Endodermal cell (in vitro differentiated cells): ENCODE measurements at regions not wholly inside any gene's neighbourhood (a gene's known extent, or its start where the extent isn't known, plus 50 kb on each side); places are given as distances from the start of the nearest gene placed in this dataset.

Source experiments
- DNase-seq: peaks from one replicate; pipeline ENCODE4 v3.0.0-alpha.2; 2017
- H3K27ac ChIP-seq: 2 replicates; pipeline ENCODE4 v1.5.1; 2013; ENCODE audit warnings: mild to moderate bottlenecking, low read depth, low read length, moderate library complexity
- H3K27me3 ChIP-seq: 2 replicates; pipeline ENCODE4 v1.6.1; 2013; ENCODE audit warnings: mild to moderate bottlenecking, low read length, moderate library complexity; ENCODE audit not compliant: insufficient read depth, control insufficient read depth, poor library complexity, severe bottlenecking
- H3K36me3 ChIP-seq: 2 replicates; pipeline ENCODE4 v1.7.0; 2013; ENCODE audit warnings: mild to moderate bottlenecking, low read length, moderate library complexity; ENCODE audit not compliant: control insufficient read depth, insufficient read depth
- H3K4me1 ChIP-seq: one replicate; pipeline ENCODE4 v1.7.0; 2013; ENCODE audit warnings: low read length; ENCODE audit not compliant: control insufficient read depth, insufficient read depth
- H3K4me3 ChIP-seq: 2 replicates; pipeline ENCODE4 v1.5.1; 2013; ENCODE audit warnings: mild to moderate bottlenecking, low read length, moderate library complexity
- H3K9ac ChIP-seq: 2 replicates; pipeline ENCODE4 v1.6.1; 2013; ENCODE audit warnings: mild to moderate bottlenecking, low read length, moderate library complexity; ENCODE audit not compliant: poor library complexity, severe bottlenecking; ENCODE audit errors: extremely low read depth
- H3K9me3 ChIP-seq: 2 replicates; pipeline ENCODE4 v1.6.1; 2013; ENCODE audit warnings: mild to moderate bottlenecking, low read length, moderate library complexity; ENCODE audit not compliant: control insufficient read depth
- H3K27ac Mint-ChIP-seq: 2 replicates; pipeline ENCODE4 v1.8.0; 2020; ENCODE audit warnings: mixed read lengths
- H3K27me3 Mint-ChIP-seq: 2 replicates; pipeline ENCODE4 v1.8.0; 2021; ENCODE audit warnings: mild to moderate bottlenecking, mixed read lengths; ENCODE audit not compliant: insufficient read depth
- H3K36me3 Mint-ChIP-seq: 2 replicates; pipeline ENCODE4 v1.8.0; 2020; ENCODE audit warnings: low read depth, mixed read lengths
- H3K4me1 Mint-ChIP-seq: 2 replicates; pipeline ENCODE4 v1.8.0; 2020; ENCODE audit warnings: mixed read lengths
- H3K4me3 Mint-ChIP-seq: 2 replicates; pipeline ENCODE4 v1.8.0; 2020; ENCODE audit warnings: mild to moderate bottlenecking, moderate library complexity, mixed read lengths
- H3K9me3 Mint-ChIP-seq: 2 replicates; pipeline ENCODE4 v1.8.0; 2020; ENCODE audit warnings: mild to moderate bottlenecking, mixed read lengths
- WGBS, 2 experiments: methylation state at CpG; one replicate each; pipeline versions ENCODE4 v1.1.5 to v1.1.7; 2013; ENCODE audit warnings: missing lambda C conversion rate in 2 of 2, mixed read lengths in 1 of 2; ENCODE audit not compliant: insufficient coverage in 1 of 2, insufficient read length in 1 of 2; 5-methylcytosine and 5-hydroxymethylcytosine counted together
- TF ChIP-seq, protein P1 (sequence below): fragments of 200-600 bp; sonication (generic); conservative IDR thresholded peaks from 2 replicates; pipeline ENCODE4 v1.5.0; 2021; ENCODE audit warnings: antibody characterized with exemption, mild to moderate bottlenecking

DNA sequence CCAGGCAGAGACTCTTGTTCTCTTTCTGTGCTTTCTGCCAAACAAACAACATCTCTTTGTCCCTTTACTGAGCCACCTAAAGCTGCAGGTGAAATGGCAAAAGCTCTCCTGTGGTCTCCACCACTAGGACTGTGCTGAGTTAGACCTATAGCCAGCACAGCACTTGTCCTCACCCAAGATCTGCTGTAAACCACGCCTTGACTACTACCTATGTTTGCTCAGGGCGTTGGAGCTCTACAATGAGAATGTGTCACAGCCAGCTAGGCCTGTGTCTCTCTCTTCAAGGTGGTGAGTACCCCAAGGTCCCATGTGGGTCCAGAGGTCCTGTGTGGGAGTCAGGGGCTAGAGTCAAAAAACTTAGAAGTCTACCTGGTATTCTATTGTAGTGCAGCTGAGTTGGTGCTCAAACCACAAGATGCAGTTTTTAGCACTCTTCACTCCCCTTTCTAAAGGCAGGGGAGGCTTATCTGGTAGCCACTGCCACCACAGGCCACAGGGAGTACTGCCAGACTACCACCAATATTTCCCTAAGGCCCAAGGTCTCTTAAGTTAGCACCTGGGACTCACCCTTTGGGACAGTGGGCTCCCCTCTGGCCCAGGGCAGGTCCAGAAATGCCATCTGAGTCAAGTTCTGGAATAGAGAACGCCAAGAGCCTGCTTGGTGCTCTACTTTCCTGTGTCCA lies 96.8 kb upstream of the RPRM start:
- Mint-ChIP-seq H3K4me1 (no peaks in the 10 kb centered on the region), H3K36me3 (peaks cover 5% of the 10 kb centered on the region), H3K9me3 (peaks cover 14% of the 10 kb centered on the region), H3K4me3 (no peak overlapping the region), H3K27ac (no peak overlapping the region), H3K27me3 (no peaks in the 10 kb centered on the region)
- peak; percentile 59 for DNase-seq
- TF ChIP-seq, protein P1, sequence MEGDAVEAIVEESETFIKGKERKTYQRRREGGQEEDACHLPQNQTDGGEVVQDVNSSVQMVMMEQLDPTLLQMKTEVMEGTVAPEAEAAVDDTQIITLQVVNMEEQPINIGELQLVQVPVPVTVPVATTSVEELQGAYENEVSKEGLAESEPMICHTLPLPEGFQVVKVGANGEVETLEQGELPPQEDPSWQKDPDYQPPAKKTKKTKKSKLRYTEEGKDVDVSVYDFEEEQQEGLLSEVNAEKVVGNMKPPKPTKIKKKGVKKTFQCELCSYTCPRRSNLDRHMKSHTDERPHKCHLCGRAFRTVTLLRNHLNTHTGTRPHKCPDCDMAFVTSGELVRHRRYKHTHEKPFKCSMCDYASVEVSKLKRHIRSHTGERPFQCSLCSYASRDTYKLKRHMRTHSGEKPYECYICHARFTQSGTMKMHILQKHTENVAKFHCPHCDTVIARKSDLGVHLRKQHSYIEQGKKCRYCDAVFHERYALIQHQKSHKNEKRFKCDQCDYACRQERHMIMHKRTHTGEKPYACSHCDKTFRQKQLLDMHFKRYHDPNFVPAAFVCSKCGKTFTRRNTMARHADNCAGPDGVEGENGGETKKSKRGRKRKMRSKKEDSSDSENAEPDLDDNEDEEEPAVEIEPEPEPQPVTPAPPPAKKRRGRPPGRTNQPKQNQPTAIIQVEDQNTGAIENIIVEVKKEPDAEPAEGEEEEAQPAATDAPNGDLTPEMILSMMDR: peak; percentile 57
- 78 to 83% methylated on average over 1 to 3 of the region's 3 CpGs for WGBS, 2 experiments
- no peak overlapping the region for H3K9ac ChIP-seq
- H3K27me3 ChIP-seq: no peaks in the 10 kb centered on the region
- no peaks in the 10 kb centered on the region for H3K4me1 ChIP-seq
- no peak overlapping the region for H3K27ac ChIP-seq
- peaks cover 41% of the 10 kb centered on the region for H3K36me3 ChIP-seq
- H3K9me3 ChIP-seq: peaks cover 67% of the 10 kb centered on the region
- no peak overlapping the region for H3K4me3 ChIP-seq

DNA sequence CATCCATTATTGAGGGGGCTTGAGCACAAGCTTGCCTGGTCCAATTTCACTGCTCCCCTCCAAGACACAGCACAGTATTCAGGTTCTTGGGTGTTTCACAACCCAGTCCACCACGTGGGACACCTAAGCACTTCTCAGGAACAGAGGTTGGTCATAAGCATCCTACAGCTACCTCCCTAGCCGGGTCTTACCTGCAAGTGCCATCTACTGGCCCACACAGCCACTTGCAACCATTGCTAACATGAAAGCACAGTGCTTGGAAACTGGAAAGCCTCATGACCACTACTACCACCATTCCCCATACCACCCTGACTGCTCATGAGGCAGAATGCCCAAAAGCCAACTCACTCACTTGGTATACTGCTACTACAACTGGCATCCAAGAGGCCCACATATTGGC lies 105.7 kb upstream of the RPRM start:
- H3K36me3 Mint-ChIP-seq: peaks cover 49% of the 10 kb centered on the region
- Histone ChIP-seq H3K4me1 (no peaks in the 10 kb centered on the region), H3K9ac (no peak overlapping the region), H3K27ac (no peak overlapping the region), H3K27me3 (no peaks in the 10 kb centered on the region), H3K36me3 (peaks cover 55% of the 10 kb centered on the region), H3K9me3 (peaks cover 84% of the 10 kb centered on the region), H3K4me3 (peak overlapping the region; percentile 56)
- no peak overlapping the region for H3K27ac Mint-ChIP-seq
- peaks cover 53% of the 10 kb centered on the region for H3K9me3 Mint-ChIP-seq
- 67 to 81% methylated on average over 1 to 2 of the region's 2 CpGs for WGBS, 2 experiments
- H3K4me3 Mint-ChIP-seq: no peak overlapping the region
- TF ChIP-seq, protein P1: peak; percentile 48
- H3K27me3 Mint-ChIP-seq: no peaks in the 10 kb centered on the region
- DNase-seq: no peak
- H3K4me1 Mint-ChIP-seq: no peaks in the 10 kb centered on the region

DNA sequence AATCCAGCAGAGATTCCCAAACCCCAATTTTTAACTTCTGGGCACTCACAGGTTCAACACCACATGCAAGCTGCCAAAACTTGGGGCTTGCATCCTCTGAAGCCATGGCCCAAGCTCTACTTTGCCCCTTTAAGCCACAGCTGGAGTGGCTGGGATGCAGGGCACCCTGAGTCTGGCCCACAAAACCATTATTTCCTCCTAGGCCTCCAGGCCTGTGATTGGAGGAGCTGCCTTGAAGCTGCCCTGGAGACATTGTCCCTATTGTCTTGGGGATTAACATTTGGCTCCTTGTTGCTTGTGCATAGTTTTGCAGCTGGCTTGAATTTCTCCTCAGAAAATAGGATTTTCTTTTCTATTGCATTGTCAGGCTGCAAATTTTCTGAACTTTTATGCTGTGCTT lies 109.8 kb upstream of the RPRM start:
- no peaks in the 10 kb centered on the region for H3K27me3 Mint-ChIP-seq
- DNase-seq: no peak
- peaks cover 64% of the 10 kb centered on the region for H3K36me3 Mint-ChIP-seq
- no peak overlapping the region for H3K4me3 Mint-ChIP-seq
- Histone ChIP-seq H3K9me3 (peaks cover 83% of the 10 kb centered on the region), H3K36me3 (peaks cover 40% of the 10 kb centered on the region), H3K27ac (no peak overlapping the region), H3K4me3 (peak overlapping the region; percentile 48), H3K27me3 (no peaks in the 10 kb centered on the region), H3K9ac (no peak overlapping the region), H3K4me1 (no peaks in the 10 kb centered on the region)
- H3K9me3 Mint-ChIP-seq: peaks cover 93% of the 10 kb centered on the region
- TF ChIP-seq, protein P1: no peak
- H3K27ac Mint-ChIP-seq: no peak overlapping the region
- H3K4me1 Mint-ChIP-seq: peaks cover 9% of the 10 kb centered on the region
